NCI-H2227 (cell line): ENCODE measurements at regions not wholly inside any gene's neighbourhood (a gene's known extent, or its start where the extent isn't known, plus 50 kb on each side); places are given as distances from the start of the nearest gene placed in this dataset.
"Not testable (repeated sequence)": the region's sequence is repeated elsewhere in the genome, so short reads cannot be mapped to it uniquely, and the experiment has no call there.

Experiments used
- DNase-seq: peaks from one replicate; lab custom pipeline; 2025; ENCODE audit not compliant: unreplicated experiment; lab: John Stamatoyannopoulos, UW

DNA sequence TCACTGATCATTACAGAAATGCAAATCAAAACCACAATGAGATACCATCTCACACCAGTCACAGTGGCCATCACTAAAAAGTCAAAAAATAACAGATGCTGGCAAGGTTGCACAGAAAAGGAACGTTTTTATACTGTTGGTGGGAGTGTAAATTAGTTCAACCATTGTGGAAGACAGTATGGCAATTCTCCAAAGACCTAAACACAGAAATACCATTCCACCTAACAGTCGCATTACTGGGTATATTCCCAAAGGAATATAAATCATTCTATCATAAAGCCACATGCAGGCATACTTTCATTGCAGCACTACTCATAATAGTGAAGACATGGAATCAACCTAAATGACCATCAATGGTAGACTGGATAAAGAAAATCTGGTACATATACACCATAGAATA lies 83.2 kb upstream of the ARID5B start:
- DNase-seq: not testable (repeated sequence)

DNA sequence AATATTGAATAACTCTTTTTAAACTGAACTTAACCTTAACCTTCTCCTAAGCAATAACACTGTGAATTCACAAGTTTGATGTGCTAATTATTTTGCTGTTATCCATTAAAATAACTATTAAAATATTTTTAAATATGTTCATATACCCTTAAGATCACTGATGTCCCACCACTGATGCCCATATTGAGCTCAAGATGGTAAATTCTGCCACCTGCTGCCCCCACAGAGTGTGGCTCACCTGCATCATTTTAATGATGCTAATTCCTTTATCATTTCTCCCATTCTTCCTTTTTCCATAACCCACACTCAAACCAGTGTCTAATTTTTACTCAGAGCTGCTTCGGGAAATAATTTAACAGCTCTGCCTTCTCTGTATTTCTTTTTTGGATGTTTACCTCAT lies 82.3 kb upstream of the ARID5B start:
- no peak for DNase-seq

DNA sequence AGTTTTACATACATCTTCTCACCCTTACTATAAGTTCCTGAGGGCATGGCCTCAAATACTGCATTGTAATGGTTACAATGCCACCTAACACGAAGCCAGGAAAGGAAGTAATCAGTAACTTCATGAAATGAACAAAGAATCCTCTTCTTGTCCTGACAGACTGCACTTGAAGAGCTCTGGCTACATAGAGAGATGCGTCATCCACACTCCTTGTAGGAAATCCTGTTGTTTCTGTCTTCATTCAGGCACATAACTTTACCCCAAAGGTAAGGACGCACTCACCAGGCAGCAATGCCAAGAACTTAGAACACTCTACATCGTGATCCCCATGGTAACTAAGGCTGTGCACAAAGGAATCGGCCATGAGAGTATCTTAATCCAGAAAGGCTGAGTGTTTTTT lies 80.3 kb upstream of the ARID5B start:
- no peak for DNase-seq

DNA sequence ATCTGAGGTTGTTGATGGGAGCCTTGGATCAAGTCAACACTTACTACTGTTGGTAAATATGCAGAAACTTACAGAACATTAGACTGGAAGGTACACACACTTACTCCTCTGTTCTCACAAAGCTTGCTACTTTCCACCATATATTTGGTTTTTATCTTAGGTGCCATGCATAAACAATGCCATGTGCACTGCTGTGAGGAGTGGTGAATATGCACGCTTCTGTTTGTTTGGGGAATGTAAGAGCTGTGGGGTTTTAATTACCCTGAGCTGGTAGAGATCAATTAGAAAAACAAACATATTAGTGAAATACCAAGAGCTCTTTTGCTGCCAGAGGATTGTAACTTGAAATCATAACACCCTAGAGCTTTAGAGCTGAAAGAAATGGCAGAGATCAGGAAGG lies 79.8 kb upstream of the ARID5B start:
- no peak for DNase-seq

DNA sequence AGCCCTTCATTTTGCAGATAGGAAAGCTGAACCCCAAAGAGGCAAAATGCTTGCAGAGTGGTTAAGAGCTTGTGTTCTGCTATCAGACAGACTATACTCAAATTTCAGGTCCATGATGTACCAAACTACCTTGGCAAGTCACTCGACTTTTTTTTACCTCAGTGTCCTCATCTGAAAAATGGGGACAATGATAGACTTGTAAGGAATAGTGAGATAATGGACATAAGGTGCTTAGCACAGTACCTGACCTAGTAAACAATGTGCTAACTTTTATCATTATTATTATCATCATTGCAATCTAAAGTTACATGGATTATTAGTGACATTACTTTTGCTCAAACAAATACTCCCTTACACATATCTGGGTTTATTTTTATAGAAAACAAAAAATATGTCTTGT lies 79.4 kb upstream of the ARID5B start:
- DNase-seq: no peak

DNA sequence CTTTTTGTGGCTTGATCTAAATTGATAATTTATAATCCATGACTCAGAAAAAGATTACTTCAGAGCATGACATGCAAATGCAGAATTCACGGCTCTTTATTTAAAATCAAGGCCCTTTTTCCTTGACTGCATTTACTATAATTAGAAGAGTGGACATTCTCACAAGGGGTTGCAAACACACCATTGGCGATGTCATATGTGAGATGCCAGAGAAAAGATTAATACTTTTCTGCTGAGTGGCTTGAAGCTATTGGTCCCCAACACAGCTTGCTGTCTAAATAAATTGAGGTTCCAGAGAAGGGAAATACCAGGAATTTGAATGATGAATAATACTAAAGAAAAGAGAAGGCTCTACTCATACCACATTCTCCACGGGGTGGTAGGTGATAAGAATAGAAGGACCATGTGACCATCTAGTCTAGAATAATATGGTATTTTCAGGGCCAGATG lies 78.7 kb upstream of the ARID5B start:
- DNase-seq: no peak

DNA sequence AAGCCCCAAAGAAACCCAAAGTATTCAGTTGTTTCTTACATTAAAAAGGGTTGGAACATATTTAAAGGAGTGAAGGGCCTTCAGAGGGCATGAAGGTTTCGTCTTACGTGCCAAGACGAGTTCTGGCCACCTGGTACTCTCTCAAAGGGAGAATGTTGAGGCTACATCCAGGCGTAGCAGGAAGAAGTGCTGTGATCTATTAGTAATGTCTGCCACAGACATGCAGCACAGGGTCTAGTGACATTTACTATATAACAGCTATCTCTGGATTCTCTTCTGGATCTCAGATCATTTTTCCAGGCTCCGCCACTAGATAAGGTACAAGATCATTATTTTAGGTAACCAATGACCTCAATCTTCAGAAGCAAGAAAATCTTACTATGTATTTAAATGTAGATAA lies 76.5 kb upstream of the ARID5B start:
- no peak for DNase-seq

DNA sequence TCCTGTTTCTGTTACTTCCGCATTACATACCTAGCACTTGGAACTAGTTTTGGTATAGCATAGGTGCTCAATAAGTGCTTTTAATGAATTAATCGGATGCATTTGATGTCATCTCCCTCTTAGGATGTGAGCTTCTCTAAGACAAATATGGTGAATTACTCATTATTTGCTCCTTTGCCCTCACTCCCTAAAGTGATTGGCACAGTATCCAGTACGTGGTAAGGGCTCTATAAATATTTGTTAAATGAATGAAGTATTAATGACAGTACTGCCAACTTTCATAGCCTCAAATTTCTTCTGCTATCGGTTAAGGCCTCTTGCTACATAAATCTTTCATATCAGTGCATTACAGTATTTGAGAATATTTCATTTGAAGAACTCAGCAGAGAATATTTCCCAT lies 75.9 kb upstream of the ARID5B start:
- DNase-seq: no peak

DNA sequence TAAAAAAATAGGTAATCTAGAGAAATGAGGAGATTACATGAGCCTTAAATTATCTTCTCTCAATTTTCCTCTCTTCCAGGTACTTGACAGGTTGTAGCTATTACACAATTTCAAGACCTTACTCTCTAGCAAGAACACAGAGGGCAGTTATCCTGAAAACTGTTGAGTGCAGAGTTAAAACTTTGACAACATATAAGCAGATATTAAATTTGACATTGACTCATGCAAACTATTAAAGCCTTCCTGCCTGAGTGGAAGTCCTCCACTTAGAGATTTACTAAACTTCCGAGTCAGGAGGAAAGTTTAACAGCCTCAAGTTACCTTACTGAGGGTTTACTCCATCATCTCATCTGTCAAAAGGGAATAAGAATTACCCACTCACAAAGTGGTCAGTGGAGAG lies 73.5 kb upstream of the ARID5B start:
- no peak for DNase-seq

DNA sequence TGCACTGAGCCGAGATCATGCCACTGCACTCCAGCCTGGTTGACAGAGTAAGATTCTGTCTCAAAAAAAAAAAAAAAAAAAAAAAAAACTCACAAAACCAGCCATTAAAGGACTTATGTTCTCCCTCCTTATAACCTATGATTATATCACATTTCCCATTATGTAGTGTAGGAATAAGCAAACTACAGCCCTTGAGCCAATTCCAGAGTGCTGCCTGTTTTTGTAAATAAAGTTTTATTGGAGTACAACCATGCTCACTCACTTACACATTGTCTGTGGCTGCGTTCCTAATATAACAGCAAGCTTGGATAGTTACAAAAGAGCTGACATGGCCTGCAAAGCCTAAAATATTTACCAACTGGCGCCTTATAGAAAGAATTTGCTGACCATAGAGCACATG lies 72.7 kb upstream of the ARID5B start:
- DNase-seq: no peak

DNA sequence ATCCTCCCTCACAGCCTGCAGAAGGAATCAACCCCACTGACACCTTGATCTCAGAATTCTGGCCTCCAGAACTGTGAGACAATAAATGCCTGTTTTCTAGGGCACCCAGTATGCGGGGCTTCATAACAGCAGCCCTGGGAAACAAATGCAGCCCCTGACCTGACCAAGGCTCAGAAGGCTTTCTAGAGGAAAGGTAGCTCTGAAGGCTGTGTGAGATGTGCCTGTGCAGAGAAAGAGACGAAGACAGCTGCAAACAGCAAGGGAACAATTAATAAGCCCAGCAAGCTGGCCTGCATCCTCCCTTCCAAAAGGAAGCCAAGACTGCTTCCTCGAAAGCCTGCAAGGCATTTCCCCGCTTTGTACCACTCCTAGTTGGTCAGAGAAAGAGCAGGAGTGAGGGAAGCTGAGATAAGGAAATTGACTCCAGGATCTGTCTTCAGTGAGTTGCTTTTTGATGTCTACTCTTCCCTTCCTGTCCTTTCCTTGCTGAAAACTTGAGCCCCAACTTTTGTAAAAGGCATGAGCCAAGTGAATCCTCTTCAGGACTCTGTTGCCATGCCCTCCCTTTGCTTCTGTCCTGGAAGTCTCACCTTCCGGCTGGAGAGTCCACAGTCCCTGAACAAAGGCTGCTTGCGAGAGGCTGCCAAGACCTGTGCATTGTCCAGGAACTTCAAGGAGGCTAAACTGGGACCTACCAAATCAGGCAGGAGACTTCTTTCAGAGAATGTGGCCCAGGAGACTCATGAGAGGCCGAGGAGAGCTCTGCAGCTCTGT lies 71.2 kb upstream of the ARID5B start:
- DNase-seq: no peak

DNA sequence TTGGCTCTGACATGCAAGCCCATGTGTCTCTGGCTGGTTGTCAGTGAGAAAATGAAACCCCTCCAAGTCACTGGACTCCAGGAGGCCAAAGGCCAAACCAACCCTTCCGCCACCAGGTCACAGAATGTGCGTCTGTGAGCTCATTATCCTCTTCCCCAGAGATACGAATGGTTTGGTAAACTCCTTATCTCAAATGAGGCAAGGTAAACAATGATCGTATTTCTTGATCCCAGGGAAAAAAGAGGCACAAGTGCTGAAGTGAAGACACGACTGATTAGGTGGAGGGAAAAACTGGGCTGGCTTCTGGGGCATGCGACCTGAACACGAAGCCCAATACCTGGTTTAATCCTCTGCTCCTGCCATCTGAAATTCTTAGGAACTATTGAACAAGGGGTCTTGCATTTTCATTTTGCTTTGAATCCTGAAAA lies 70.6 kb upstream of the ARID5B start:
- DNase-seq: no peak

DNA sequence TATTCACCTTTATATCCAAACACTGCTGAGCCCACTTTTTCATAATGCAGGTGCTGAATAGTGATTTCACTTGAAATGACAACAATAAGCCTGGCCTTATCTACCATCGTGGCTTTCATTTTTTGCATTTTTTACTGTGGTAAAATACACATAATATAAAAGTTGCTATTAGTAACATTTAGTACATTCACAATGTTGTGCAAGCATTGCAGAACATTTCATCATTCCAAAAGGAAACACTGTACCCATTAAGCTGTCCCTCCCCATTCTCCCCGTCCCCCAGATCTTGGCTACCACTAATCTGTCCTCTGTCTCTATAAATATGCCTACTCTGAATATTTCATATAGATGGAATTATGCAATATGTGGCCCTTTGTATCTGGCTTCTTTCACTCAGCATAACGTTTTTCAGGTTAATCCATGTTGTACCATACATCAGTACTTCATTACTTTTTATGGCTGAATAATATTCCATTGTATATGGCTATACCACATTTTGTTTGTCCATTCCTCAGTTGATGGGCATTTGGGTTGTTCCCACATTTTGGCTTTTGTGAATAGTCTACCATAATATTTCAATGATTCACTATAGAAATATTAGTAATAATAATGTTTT lies 68.5 kb upstream of the ARID5B start:
- DNase-seq: no peak

DNA sequence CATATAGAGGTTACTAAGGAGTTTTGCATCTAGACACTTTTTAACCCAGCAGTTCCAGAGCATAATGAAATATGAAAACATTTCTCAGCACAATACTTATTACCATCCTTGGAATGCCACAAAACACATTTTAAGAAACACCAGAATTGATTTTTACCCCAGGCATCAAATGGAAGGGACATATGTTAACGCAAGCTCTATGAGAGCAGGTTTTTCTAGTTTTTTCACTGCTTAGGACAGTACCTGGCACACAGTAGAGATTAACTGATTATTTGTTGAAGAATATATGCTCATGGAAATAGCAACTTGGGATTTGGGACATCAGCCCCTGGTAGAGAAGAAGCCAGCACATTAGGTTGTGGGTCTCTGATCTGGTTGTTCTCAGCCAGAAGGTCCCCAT lies 67.0 kb upstream of the ARID5B start:
- DNase-seq: no peak

DNA sequence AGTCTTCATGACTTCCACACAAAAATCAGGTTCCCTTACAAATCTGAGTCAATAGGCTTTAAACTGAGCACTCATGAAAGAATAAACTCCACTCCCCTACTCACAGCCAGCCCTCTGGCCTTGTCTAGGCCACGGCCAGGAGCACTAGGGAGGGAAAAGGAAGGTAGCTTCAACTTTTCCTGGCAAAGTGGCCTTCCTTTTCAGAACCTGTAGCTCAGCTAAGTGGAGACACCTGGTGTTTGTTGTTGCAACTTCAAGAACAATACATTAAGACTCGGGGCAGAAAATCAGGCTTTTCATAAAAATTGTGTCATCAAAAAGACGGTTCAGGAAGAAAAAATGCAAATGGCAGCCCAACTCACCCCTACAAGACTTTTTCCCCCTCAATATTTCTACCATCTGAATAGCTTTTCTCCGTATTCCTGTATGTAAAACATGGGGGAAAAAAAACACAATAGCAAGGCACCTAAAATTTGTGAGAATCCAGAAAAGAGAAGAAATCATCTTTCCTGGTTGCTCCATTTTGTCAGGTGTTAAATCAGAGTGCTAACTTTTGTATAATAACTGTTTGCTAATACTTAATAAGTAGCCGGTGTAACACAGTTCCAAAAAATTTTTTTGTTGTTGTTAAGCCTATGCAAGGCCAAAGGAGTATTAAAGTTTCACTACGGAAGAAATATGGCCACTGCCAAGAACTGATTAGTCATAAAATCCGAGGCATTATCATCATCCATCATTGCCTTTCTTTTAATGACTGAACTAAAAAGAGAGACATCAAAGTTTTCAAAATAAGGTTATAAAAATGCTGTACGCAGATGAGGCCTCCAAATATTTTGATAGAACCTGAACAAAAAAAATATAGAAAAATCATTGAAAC lies 66.2 kb upstream of the ARID5B start:
- peak; percentile 43 for DNase-seq

DNA sequence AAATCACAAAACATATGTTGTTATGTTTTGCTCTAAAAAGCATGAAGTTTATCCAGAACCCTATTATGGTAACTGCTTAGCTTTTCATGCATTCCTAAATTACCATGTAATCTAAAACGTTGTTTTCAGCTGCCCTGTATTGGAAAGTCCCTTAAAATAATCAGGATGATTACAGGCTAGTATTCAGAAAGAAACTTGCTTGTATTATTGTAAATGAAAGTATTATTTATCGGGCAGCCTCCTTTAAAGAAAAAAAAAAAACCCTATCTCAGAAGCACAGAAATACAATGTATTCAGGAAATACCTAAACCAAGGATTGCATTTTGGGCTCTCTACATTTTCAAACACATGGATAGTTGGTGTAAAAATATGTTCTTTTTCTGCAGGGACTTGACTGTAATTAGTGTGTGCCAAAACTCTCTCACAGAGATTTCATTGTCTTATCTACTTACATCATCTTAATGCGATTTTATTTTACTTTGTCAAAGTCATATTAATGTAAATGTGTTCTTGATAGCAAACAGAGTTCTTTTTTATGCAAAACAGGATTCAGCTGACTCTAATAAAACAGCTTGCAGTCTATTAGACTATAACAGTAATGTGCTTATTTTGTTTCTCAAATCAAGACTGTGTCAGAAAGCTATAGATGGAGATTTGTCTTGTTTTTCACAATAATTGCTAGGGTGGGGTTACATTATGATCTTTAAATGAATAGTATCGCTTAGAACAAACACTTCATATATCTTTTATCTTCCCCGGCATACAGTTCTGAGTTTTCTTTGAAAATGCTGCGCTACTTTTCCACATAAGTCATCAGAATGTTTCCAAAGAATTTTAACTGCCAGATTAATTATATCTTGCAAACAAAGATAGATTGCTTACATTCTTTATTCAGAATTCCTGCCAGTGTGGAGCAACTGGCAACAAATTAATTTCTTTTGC lies 65.3 kb upstream of the ARID5B start:
- DNase-seq: no peak

DNA sequence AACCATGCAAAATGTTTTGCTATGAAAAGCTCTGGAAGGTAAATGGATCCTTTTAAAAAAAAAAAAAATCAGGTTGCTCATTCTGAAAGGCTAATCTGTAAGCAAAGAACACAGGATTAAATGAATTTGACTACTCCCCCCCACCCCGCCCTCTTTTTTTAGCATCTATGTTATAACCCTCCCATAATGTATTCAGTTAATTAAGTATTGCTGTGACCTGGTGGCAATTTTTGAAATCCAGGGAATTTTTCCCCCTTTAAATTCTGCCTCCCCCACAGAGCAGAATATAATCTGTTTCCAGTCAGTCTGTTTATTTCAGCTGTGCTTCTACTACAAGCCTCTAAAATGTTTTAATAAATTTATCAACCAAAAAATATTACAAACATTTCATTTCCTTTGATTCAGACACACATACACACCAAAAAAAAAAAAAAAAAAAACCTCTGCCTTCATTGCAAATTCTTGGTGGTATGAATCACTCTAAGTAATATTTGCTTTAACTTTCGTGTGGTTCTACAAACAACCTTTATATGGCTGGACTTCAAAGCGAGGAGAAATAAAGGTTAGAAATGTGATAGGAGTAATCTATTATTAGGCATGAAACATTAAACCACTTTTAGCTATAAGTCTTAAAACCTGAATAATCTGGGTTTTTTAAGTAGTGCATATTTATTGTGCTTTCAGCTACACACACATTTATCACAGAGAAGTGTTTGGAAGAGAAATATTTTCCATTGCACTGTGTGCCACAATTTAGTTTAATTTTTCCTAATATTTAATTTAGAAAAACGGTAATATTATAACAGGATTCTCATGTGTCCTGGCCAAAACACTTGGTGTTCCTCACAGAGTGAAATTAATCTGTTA lies 64.4 kb upstream of the ARID5B start:
- no peak for DNase-seq

DNA sequence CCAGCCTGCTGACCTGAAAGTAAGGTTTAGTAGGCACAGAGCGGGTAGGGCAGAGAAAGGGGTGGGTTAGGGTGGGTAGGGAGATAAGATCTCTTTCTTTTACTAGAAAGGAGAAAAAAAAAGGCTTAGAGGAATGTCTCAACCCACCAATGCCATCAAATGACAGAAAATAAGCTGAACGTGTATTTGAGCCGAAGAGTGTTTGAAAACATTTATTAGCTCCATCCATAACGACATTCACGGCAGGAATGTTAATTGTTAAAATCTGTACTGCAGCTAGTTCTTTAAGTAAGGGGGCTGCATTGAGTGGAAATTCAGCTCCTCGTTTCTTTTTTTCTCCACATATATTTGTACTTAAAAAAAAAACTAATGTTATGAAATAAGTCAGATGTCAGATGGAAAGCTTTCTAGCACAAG lies 63.7 kb upstream of the ARID5B start:
- DNase-seq: no peak

DNA sequence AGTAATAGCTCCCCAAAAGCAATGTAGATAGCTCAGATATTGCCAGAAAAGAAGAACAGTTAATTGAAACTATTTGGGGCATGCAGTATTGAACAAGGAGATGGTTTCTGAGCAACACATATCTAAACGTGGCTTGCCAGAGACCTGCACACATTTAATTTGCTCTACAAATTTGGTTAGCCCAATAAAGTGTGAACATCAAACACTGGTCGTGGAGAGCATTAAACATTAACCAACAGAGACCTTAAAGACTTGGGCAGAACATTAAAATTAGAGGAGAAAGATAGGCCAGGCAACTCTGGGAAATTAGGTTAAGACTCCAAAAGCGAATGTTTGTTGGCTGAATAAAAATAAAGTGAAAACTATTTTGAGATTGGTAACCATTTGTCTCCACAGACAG lies 61.6 kb upstream of the ARID5B start:
- DNase-seq: no peak

DNA sequence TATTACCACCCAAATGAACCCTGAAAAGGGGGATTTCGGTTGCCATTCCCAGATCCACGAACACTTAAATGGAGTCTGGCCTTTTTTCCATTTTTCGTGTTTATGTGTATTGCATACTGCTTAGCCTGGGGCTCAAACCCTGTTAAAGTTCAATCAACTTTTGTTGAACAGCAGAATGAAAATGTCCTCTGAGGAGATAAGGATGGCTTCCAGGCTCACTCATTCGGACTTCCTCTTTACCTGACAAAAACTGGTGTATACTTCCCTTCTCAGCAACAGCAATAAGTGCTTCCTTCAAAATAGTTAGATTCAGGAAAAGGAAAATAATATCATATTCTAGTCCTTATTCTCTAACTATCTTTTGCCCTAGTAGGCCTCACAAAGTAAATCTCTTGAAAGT lies 61.1 kb upstream of the ARID5B start:
- no peak for DNase-seq
